ENCODE measurements at regions not wholly inside any gene's neighbourhood (a gene's known extent, or its start where the extent isn't known, plus 50 kb on each side); places are given as distances from the start of the nearest gene placed in this dataset.

GRCh38 chr4:4766564-4766963, 92.9 kb upstream of the MSX1 start:
- Histone ChIP-seq H3K4me3 (ENCODE audit: severe bottlenecking) (no peak overlapping the region), H3K36me3 (ENCODE audit: low read depth) (no peaks in the 10 kb centered on the region), H3K27me3 (ENCODE audit: insufficient read depth, poor library complexity, severe bottlenecking) (no peaks in the 10 kb centered on the region), H3K9me3 (ENCODE audit: severe bottlenecking) (no peaks in the 10 kb centered on the region), H3K27ac (ENCODE audit: poor library complexity, severe bottlenecking) (no peak overlapping the region), H3K4me1 (ENCODE audit: insufficient read depth, poor library complexity, severe bottlenecking) (no peaks in the 10 kb centered on the region)
- ATAC-seq (ENCODE audit: low read depth) (no peak), DNase-seq (ENCODE audit: low spot score) (no peak)
- no peak for TF ChIP-seq CTCF (IDR thresholded peaks at IDR 0.05; ENCODE audit: poor library complexity, severe bottlenecking)

GRCh38 chr4:4765811-4766210, 93.7 kb upstream of the MSX1 start:
- ATAC-seq (ENCODE audit: low read depth), result no peak

GRCh38 chr4:4764558-4764905, 94.9 kb upstream of the MSX1 start:
- TF ChIP-seq CTCF (IDR thresholded peaks at IDR 0.05; ENCODE audit: poor library complexity, severe bottlenecking), result no peak
- DNase-seq (ENCODE audit: low spot score), result no peak

More at GRCh38 chr4:4765811-4766210, 93.7 kb upstream of the MSX1 start:
- Histone ChIP-seq H3K27me3 (ENCODE audit: insufficient read depth, poor library complexity, severe bottlenecking) (no peaks in the 10 kb centered on the region), H3K4me1 (ENCODE audit: insufficient read depth, poor library complexity, severe bottlenecking) (no peaks in the 10 kb centered on the region), H3K27ac (ENCODE audit: poor library complexity, severe bottlenecking) (no peak overlapping the region), H3K9me3 (ENCODE audit: severe bottlenecking) (no peaks in the 10 kb centered on the region), H3K4me3 (ENCODE audit: severe bottlenecking) (no peak overlapping the region), H3K36me3 (ENCODE audit: low read depth) (no peaks in the 10 kb centered on the region)
- TF ChIP-seq CTCF (IDR thresholded peaks at IDR 0.05; ENCODE audit: poor library complexity, severe bottlenecking), result no peak
- no peak for DNase-seq (ENCODE audit: low spot score)

GRCh38 chr4:4763822-4764557, 95.5 kb upstream of the MSX1 start:
- Histone ChIP-seq H3K36me3 (ENCODE audit: low read depth) (no peaks in the 10 kb centered on the region), H3K4me3 (ENCODE audit: severe bottlenecking) (no peak overlapping the region), H3K4me1 (ENCODE audit: insufficient read depth, poor library complexity, severe bottlenecking) (no peaks in the 10 kb centered on the region), H3K27ac (ENCODE audit: poor library complexity, severe bottlenecking) (no peak overlapping the region), H3K9me3 (ENCODE audit: severe bottlenecking) (no peaks in the 10 kb centered on the region), H3K27me3 (ENCODE audit: insufficient read depth, poor library complexity, severe bottlenecking) (no peaks in the 10 kb centered on the region)
- DNase-seq (ENCODE audit: low spot score), result no peak
- TF ChIP-seq CTCF (IDR thresholded peaks at IDR 0.05; ENCODE audit: poor library complexity, severe bottlenecking), result no peak
- no peak; the same call in 2 of the 3 replicates for ATAC-seq (ENCODE audit: low read depth)

More at GRCh38 chr4:4764558-4764905, 94.9 kb upstream of the MSX1 start:
- H3K4me1 ChIP-seq (ENCODE audit: insufficient read depth, poor library complexity, severe bottlenecking), result no peaks in the 10 kb centered on the region
- no peak overlapping the region for H3K27ac ChIP-seq (ENCODE audit: poor library complexity, severe bottlenecking)
- H3K9me3 ChIP-seq (ENCODE audit: severe bottlenecking), result no peaks in the 10 kb centered on the region
- H3K27me3 ChIP-seq (ENCODE audit: insufficient read depth, poor library complexity, severe bottlenecking), result no peaks in the 10 kb centered on the region
- ATAC-seq (ENCODE audit: low read depth), result no peak
- H3K4me3 ChIP-seq (ENCODE audit: severe bottlenecking), result no peak overlapping the region
- H3K36me3 ChIP-seq (ENCODE audit: low read depth), result no peaks in the 10 kb centered on the region

Data from RWPE2 (cell line).